ENCODE measurements at regions not wholly inside any gene's neighbourhood (a gene's known extent, or its start where the extent isn't known, plus 50 kb on each side); places are given as distances from the start of the nearest gene placed in this dataset.
A peak's percentile ranks its signal among the peaks of the same experiment; 100 is the strongest.

GRCh38 chr7:10038351-10038750 lies 935.3 kb upstream of the PHF14 start:
- DNase-seq (ENCODE audit: low read depth, low spot score) = no peak
- in situ Hi-C loops (cut with HindIII; ENCODE audit: low pct_unique_long_range_greater_than_20kb, low sequenced_read_pairs) = no loop called here

- no peak for DNase-seq (ENCODE audit: low read depth, low spot score)
- in situ Hi-C loops (cut with HindIII; ENCODE audit: low pct_unique_long_range_greater_than_20kb, low sequenced_read_pairs) = no loop called here
Measured at GRCh38 chr7:10040674-10041073, 933.0 kb upstream of the PHF14 start.

GRCh38 chr7:10070899-10071298 lies 902.8 kb upstream of the PHF14 start:
- no peak for DNase-seq (ENCODE audit: low read depth, low spot score)
- in situ Hi-C loops (cut with HindIII; ENCODE audit: low pct_unique_long_range_greater_than_20kb, low sequenced_read_pairs) = no loop called here

- in situ Hi-C loops (cut with HindIII; ENCODE audit: low pct_unique_long_range_greater_than_20kb, low sequenced_read_pairs) = no loop called here
- no peak for DNase-seq (ENCODE audit: low read depth, low spot score)
Measured at GRCh38 chr7:10075866-10076265, 897.8 kb upstream of the PHF14 start.

- no peak for DNase-seq (ENCODE audit: low read depth, low spot score)
- in situ Hi-C loops (cut with HindIII; ENCODE audit: low pct_unique_long_range_greater_than_20kb, low sequenced_read_pairs) = no loop called here
Measured at GRCh38 chr7:10076660-10077300, 896.9 kb upstream of the PHF14 start.

GRCh38 chr7:10079572-10079971 lies 894.1 kb upstream of the PHF14 start:
- in situ Hi-C loops (cut with HindIII; ENCODE audit: low pct_unique_long_range_greater_than_20kb, low sequenced_read_pairs) = no loop called here

GRCh38 chr7:10082896-10083295 lies 890.8 kb upstream of the PHF14 start:
- in situ Hi-C loops (cut with HindIII; ENCODE audit: low pct_unique_long_range_greater_than_20kb, low sequenced_read_pairs) = no loop called here
- DNase-seq (ENCODE audit: low read depth, low spot score) = no peak

More at GRCh38 chr7:10079572-10079971, 894.1 kb upstream of the PHF14 start:
- DNase-seq (ENCODE audit: low read depth, low spot score) = no peak

DNA sequence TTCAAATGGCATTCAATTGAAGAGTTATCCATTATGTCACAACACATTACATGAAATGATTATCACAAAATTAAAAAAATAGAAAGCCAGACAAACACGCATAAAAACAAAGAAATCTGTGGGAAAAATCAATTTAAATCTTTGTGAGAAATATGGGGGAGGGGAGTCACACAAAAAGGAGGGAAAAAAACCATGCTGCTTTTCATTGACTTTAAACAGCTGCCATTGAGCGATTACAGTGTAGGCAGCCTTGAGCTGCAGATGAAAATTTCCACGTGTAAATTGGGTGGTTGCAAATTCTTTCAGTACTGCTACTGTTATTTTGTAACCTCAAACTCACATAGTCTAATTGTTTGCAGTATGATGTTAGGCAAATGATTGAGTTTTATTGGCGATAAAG lies 889.9 kb upstream of the PHF14 start:
- no peak for DNase-seq (ENCODE audit: low read depth, low spot score)
- in situ Hi-C loops (cut with HindIII; ENCODE audit: low pct_unique_long_range_greater_than_20kb, low sequenced_read_pairs) = no loop called here

DNA sequence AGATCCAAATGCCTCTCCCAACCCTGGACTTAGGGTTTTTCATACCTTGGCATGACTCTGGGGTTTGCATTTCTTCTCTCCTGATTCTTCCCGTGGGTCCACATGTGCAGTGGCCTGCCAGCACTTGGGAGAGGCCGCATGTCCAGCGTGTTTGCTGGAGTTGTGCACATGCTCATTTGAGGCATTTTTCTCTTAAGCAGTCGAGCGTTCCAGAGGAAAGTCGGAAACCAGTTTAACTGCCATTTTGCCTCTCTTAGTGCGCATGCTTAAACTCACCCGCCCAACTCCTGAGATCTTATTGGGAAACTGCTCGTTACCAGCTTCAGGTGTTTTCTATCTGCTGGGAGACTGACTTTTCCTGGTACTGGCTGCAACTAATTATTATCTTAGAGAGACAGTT lies 888.4 kb upstream of the PHF14 start:
- peak; percentile 60 for DNase-seq (ENCODE audit: low read depth, low spot score)
- in situ Hi-C loops (cut with HindIII; ENCODE audit: low pct_unique_long_range_greater_than_20kb, low sequenced_read_pairs) = no loop called here

- in situ Hi-C loops (cut with HindIII; ENCODE audit: low pct_unique_long_range_greater_than_20kb, low sequenced_read_pairs) = no loop called here
- no peak for DNase-seq (ENCODE audit: low read depth, low spot score)
Measured at GRCh38 chr7:10100572-10100971, 873.1 kb upstream of the PHF14 start.

DNA sequence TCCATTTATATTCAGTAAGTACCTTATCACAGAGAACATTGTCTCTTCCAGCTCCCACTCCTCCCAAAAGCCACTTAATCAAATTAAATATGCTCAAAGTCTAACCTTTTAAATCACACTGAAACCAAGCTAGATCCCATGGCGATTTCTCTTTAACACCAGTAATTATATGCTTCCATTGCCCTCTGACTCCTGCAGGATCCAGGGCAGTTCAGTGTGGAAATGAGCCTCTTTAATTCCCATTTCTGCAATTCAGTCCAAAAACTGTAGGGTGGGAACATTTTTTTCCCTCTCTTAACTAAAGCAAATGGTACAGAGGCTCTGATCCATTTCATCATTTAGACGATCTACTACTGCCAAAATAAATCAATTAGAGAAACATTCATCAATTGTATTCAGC lies 872.3 kb upstream of the PHF14 start:
- DNase-seq (ENCODE audit: low read depth, low spot score) = no peak
- in situ Hi-C loops (cut with HindIII; ENCODE audit: low pct_unique_long_range_greater_than_20kb, low sequenced_read_pairs) = no loop called here

GRCh38 chr7:10104292-10104691 lies 869.4 kb upstream of the PHF14 start:
- in situ Hi-C loops (cut with HindIII; ENCODE audit: low pct_unique_long_range_greater_than_20kb, low sequenced_read_pairs) = no loop called here
- peak; percentile 37 for DNase-seq (ENCODE audit: low read depth, low spot score)

DNA sequence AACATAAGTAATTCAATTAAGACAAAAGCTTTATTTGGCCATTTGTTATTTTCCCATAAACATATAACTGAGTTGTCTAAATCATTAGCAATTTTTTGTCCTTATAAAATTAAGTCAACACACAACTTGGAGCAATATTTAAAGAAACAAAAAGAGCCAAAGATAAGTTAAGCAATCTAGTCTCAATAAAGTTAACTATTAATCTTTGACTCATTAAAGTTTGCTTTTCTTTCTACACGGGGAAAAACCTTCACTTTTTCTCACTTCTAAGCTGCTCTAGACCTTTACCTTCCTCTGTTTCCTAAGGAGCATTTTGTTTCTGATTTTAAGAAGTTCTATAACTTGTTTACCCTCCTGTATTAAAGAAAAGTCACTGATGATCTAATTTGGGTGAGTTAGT lies 867.1 kb upstream of the PHF14 start:
- DNase-seq (ENCODE audit: low read depth, low spot score) = no peak
- in situ Hi-C loops (cut with HindIII; ENCODE audit: low pct_unique_long_range_greater_than_20kb, low sequenced_read_pairs) = no loop called here

DNA sequence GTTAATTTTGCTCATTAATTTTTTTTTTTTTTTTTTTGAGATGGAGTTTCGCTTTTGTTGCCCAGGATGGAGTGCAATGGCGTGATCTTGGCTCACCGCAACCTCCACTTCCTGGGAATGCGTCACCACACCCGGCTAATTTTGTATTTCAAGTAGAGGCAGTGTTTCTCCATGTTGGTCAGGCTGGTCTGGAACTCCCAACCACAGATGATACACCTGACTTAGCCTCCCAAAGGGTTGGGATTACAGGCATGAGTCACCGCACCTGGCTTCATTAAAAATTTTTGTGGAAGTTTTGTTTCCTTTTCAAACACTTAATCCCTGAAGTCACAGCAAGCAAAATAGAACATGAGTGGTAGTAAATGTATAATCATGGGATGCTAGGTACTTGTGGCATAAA lies 857.2 kb upstream of the PHF14 start:
- in situ Hi-C loops (cut with HindIII; ENCODE audit: low pct_unique_long_range_greater_than_20kb, low sequenced_read_pairs) = no loop called here
- no peak for DNase-seq (ENCODE audit: low read depth, low spot score)

- no peak for DNase-seq (ENCODE audit: low read depth, low spot score)
- in situ Hi-C loops (cut with HindIII; ENCODE audit: low pct_unique_long_range_greater_than_20kb, low sequenced_read_pairs) = no loop called here
Measured at GRCh38 chr7:10117815-10118214, 855.9 kb upstream of the PHF14 start.

GRCh38 chr7:10120936-10121335 lies 852.7 kb upstream of the PHF14 start:
- in situ Hi-C loops (cut with HindIII; ENCODE audit: low pct_unique_long_range_greater_than_20kb, low sequenced_read_pairs) = no loop called here
- no peak for DNase-seq (ENCODE audit: low read depth, low spot score)

DNA sequence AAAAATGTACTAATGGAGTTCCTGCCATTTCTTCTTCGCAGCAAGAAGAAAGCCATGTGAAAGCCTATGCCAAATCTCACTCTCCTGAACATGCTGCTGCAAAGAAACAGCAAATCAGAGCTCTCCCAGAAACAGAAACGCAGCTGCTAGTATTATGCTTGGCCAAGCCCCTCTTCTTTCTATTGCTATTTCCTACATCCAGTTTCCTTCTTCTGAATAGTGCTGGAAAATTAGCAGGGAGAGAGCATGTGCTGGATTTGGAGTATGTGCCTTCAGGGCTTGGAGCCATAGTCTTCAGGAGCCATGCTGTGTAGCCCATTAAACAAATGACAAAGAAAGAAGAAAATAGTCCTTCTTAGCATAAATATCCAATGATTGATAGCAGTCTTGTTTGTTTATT lies 852.0 kb upstream of the PHF14 start:
- in situ Hi-C loops (cut with HindIII; ENCODE audit: low pct_unique_long_range_greater_than_20kb, low sequenced_read_pairs) = no loop called here
- DNase-seq (ENCODE audit: low read depth, low spot score) = peak; percentile 70

DNA sequence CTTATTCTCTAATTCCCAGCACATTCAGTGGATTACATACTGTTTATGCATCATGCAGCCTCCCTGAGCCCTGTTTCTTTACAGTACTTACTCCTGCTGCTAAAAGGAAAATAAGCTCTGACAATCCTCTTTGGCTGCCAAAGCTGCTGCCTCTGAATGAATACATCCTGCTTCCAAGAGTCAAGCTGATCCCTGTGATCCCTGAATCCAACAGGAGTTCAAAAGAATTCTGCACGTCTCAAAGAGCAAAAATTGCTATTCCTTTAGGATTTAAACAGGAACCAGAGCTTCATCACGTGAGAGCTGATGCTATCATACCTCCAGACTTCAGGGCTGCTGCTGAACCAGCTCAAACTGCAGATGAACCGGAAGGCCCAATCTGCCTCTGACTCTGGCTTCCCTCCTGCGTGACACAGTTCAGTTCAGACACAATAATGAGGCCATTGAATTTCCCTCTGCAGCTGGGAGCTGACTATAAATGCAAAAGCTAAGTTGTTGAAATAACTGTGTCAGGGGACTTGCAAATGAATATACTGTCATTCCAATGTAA lies 851.0 kb upstream of the PHF14 start:
- in situ Hi-C loops (cut with HindIII; ENCODE audit: low pct_unique_long_range_greater_than_20kb, low sequenced_read_pairs) = no loop called here
- peak; percentile 99 for DNase-seq (ENCODE audit: low read depth, low spot score)

DNA sequence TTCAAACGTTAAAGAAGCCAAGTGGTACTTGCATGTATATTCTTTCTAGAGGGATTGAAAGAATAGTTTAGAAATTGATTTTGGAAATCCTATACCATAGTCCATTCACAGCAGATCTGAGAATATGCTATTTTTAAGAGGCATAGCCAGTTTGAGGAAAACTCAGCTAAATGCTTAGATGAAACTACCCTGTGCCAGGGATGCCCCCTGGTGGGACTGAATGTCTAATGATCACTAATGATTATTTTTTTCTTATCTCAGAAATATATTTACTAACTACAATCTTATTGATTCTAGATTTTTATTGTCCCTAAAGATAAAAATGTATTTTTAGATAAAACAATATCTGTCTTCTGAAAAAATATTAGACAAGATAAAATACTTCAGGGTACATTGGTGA lies 844.9 kb upstream of the PHF14 start:
- peak; percentile 77 for DNase-seq (ENCODE audit: low read depth, low spot score)

More for the DNA sequence above, 844.9 kb upstream of the PHF14 start:
- in situ Hi-C loops (cut with HindIII; ENCODE audit: low pct_unique_long_range_greater_than_20kb, low sequenced_read_pairs) = no loop called here

All from SK-MEL-5 (cell line).